Hematopoietic multipotent progenitor cell treated with erythropoietin and hydrocortisone succinate and interleukin-3 and kit ligand, for 6 days (in vitro differentiated cells): ENCODE measurements at regions not wholly inside any gene's neighbourhood (a gene's known extent, or its start where the extent isn't known, plus 50 kb on each side); places are given as distances from the start of the nearest gene placed in this dataset.
"Not testable (repeated sequence)": the region's sequence is repeated elsewhere in the genome, so short reads cannot be mapped to it uniquely, and the experiment has no call there.

Experiments used
- DNase-seq: peaks from one replicate; pipeline ENCODE4 v3.0.0-alpha.2; 2015

DNA sequence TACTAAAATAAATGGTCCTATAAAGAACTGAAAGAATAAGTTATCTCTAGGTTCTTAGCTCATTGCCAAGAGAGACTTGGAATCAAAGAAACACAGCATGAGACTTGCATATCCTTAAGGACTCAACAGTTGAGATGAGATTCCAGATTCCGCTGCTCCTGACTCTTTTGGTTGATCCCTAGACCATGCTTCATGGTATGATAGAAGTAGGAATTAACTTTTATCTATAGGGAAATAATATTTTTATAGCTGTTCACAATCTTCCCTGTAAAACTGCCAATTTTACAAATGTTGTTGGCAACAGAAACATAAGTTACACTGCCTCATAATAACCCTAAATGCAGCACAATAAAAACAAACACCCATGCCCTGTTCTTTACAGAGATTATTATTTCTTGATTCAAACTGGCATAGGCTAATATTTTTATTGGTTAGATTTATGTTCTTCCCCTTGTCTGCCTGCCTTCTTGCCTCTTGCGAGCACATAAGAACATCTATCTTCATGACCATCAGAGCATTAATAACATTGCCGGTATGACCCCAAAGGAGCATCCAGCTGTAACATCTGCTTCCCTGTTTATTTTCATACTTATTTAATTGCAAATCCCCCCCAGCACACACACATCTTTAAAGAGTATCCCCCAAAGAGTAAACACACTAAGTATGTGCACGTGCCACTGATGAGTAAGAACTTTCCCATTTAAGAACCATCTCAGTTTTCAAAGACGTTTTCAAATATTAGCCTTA is 735.7 kb upstream of the SLC8A1 start:
- DNase-seq: no peak

DNA sequence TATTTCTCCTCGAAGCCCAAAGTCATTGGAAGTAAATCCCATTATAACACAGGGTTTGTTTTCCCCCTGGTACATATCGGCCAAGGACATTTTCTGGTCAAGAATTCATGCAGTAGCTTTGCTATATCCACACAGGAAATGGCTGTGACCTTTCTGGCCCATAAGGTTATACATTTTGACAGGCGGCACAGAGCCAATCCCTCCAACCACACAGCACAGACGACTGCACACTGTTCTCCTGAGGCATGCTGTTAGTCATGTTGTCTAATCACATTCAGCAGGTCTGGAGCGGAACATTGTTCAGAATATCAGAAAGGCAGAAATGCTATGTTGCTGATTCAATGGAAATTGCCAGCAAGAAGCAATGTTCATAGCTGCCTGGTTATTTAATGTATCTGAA is 742.3 kb upstream of the SLC8A1 start:
- no peak for DNase-seq

DNA sequence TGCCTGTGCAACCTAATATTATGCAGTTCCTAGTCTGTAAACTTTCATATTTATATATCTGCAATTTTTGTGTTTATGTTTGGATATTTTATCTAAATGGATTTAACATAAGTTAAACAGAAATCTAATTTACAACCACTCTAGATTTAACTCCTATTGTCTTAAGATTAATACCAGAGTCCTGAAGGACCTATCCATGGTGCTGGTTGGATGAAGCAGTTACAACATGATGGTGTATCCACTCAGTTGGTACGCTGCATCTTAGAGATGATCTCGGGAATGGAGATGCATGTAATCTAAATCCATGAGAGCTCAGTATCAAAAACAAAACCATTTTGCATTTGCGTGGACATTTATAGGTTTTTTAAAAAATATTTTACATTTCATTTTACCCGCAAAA is 745.9 kb upstream of the SLC8A1 start:
- DNase-seq: no peak

DNA sequence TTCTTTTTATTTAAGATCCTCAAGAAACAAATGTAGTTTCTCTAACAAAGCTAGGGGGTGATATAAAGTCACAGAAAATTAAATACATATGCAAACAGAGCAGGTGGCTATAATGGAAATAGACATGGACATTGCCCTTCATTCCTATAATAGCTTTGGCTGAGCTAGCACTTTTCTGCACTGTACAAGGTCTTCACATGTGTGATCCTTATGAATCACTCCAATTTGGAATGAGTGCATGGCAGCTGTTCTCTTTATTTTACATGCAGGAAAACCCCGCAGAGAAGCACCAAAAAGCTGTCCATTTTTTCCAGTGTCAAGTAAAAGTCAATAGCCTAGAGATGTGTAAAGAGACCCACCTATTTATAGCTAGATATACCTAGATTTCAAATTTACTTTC is 747.4 kb upstream of the SLC8A1 start:
- DNase-seq: no peak

DNA sequence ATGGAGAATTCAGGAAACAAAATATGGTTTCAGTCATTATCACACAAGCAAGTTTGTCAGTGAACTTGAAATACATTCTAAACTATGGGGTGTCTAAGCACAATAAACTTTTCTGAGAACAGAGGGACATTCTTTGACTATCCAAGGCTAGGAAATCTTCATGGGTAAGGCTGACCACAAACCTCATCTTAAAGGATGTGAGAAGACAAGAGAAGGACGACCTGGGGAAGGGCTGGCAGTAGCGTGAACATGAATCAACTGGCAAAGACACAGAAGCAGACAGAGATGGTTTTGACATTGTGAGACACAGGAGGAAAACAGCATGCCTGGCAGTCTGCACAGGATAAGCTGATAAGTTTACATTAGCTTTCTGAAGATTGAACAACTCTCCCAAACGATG is 752.4 kb upstream of the SLC8A1 start:
- DNase-seq: no peak

DNA sequence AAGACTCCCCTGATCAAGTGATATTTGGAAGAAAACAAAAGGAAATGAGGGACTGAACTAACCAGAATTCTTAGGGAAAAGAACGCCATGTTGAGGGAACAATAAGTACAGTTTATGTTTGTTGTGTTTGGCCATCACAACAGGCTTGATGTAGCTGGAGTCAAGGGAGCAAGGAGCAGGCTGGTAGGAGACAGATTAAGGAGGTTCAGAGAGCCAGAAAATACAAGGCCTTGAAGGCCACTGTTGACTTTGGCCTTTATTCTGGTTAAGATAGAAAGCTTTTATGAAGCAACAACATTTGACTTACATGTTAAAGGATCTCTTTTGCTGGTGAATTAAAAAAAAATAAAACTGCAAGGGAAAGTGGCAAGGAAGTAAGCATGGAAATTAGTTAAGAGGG is 754.1 kb upstream of the SLC8A1 start:
- no peak for DNase-seq

DNA sequence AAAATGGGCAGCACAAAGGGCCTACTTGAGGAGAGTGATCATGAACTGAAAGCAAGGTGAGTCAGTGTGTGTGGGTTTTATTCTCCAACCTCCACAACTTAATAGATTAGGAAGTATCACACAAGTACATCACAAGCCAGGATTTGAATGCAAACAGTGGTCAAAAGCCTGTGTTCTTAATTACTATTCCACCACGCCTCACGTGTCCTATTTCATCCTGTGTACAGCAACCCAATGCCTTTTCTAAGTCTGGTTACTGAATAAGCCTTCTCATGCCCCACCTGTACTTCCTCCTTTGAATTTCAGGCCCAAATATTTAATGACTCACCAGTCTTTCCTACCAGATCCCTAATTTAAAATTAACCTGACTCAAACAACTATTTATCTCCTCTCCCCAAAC is 755.7 kb upstream of the SLC8A1 start:
- no peak for DNase-seq

DNA sequence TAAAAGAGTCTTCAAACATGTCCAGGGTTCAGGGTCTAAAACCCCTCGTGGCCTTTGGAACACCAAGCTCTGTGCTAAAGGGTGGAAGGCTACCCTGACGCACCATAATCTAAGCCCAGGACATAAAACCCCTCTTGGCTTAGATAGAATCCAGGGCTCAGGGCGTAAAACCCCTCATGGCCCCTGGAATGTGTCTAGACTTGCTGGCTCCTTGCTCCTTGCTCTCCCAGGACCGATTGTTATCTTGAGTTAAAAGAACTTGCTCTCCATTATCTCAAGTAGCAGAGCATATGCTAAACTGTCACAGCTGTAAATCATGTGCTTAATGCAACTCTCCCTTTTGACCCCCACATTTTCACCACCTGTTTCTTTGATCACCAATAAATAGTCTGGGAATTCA is 758.1 kb upstream of the SLC8A1 start:
- not testable (repeated sequence) for DNase-seq

DNA sequence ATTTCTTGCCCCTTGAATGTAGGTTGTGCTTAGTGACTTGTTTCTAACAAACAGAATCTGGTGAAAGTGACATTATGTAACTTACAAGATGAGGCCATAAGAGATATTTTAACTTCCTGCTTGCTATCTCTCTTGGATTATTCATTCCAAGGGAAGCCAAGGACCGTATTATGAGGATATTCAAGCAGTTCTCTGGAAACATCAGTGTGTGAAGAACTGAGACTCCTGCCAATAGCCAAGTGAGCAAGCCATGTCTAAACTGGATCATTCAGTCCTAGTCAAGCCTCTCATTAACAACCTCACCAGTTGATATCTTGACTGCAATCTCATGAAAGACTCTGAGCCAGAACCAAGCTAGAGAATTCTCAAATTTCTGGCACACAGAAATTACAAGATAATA is 765.1 kb upstream of the SLC8A1 start:
- no peak for DNase-seq

DNA sequence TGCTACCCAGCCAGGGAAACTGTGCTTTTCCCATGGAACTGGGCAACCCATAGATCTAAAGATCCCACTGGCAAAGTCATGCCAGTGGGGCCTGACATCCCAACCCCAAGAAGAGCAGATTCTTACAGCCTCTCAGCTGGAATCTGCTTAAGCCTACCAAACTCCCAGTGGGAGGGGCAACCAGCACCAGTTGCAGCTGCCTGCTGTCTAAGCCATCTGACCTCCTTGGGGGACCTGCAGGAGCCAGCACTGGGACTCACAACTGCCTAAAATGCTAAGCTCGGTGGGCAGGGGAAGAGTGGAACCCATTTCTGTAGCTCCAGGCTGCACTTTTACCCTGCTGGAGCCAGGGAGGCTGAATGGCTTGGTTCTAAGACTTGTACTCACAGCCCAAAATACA is 770.7 kb upstream of the SLC8A1 start:
- no peak for DNase-seq

DNA sequence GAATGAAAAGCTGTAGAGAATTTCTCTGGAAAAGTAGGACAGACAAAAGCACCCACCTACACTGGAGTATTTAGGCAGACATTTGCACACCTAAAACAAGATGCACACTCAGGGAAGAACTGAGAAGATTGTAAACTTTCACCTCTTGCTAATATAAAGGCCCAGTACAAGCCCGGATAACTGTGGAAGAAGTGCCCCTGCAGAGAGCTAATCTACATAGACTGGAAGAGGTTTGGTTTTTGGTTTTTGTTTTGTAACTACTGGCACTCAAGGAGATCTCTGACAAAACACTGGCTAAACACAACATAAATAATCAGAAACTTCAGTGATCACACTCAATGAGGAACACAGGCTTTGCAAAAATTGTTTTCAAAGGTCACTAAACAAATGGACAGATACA is 782.2 kb upstream of the SLC8A1 start:
- no peak for DNase-seq

DNA sequence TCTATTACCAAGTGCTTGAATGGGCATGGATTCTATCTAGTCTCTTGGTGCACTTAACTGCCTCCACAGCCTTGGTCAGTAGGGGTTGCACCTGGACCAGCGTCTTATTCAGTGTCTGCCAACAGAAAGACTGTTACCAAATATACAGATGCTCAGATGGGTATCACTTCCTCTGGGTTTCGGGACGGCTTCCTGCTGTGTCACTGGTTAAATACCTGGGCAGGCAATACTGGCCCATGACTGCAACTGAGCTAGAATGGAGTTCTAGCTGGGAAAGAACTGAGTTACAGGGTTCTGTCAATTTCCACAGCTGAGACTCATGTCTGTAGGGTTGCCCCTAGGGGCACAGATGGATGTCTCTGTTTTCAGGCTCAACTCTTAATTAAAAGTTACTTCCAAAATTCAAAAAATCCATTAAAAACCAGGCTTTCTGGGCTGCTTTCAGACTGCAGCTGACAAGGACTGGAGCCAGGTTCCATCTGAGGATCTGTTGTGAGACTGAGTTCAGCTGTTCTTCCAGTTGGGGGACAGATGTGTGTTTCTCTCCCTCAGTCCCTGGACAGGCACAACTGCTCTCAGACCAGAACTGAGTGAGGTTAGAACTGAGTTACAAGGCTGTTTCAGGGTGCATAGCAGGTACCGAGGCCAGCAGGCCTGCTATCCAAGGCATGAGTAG is 789.6 kb upstream of the SLC8A1 start:
- no peak for DNase-seq

DNA sequence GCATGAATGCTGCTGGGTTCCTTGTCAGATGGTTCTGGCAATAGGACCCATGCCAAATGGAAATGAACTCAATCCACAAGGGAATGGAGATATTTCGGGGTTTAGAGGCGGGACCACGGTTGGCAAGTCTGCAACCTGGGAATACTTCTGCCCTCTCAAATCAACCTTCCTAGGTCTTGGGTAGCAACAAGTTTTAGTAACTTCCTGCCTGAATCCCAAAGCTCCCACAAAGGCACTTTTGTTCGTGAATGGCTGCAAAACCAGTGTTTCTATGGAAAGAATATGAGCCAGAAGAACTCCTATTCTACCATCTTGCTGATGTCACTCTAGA is 790.1 kb upstream of the SLC8A1 start:
- DNase-seq: no peak

DNA sequence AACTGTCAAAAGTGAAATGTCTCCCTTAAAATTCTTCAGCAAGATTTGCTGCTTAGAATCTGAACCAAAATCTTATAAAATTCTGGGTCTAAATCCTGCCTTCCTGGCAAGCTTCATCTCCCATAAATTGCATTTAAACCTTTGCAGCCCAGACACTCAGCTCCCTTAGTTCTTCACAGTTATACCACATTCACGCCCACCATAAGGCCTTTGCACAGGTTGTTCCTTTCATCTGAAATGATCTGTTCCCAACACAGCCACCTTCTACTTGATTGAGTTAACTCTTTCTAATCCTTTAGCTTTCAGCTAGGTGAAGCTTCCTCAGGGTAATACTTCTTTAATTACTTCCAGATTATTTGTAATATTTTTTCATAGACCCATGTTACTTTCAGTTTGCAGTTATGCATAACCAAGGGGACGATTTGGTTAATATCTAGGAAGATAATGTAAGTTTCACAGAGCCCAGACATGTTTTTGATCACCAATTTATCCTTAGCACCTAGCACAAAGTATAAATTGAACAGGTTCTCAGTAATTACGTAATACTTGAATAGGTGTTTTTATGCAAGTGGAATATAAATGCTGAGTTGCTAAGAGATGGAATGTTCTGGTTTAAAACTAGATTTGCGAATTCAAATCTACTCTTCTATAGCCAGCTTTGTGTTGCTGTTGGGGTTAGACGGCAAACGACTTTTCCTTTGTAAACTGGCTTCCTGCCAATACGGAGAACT is 779.7 kb upstream of the PKDCC start:
- no peak for DNase-seq

DNA sequence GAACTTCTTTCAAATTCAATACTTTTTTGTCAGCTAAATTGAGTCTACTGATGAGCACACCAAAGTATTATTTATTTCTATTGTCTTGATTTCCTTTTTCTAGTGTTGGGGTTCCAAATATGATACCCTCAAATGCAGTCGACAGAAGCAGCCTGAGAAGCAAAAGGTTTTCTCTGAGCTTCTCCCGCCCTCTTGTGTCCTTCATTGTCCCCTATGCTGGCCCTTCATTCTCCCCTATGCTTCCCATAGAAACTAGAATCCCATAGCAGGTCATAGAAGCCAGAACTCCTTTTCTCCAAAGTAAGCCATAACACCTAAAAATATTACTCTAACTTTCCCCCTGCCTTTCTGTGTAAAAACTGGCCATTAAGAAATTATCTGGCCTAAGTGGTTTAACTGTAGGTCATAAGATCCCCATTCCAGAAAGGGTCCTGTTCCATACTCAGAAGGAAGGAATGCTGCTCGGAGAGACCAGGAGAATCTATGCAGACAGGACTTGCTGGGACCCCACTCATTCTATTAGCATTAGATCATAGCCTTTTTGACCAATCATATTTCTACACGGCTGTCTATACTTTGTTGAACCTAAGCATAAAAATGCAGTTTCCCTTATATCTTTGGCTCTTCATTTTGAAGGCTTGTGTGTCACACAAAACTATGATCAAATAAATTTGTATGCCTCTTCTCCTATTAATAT is 764.6 kb upstream of the PKDCC start:
- no peak for DNase-seq

DNA sequence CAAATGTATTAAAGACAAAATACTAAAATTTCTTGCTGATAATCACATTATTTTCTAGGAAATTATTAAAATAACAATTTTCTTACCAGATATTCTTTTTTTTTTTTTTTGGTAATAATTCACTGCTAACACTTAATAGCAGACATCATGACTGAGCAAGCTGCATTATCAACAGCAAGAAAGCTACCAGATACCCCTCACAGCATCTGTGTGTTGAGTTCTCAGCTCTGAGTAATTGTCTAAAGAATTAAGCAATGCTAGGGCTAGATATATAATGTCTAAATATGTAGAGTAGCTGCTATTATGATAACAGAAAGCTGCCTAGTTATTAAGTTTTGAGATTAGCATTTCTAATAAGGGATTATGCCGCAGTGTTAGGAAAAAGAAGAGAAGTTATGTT is 754.3 kb upstream of the PKDCC start:
- no peak for DNase-seq

DNA sequence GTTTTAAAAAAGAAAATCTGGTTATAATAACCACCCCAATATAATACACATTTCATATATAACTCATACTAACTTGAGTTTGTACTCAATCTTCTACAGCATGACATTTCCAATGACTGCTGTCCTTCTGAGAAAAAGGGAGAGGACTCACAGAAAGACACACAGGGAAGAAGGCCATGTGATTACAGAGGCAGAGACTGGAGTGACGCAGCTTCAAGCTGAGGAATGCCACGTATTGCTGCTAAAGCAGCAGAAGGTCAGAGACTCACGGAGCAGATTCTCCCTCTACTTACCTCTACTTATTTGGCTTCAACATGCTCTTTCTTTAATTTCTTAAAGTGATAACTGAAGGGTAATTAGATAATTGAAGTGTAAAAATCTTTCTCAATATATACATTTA is 753.5 kb upstream of the PKDCC start:
- DNase-seq: no peak

DNA sequence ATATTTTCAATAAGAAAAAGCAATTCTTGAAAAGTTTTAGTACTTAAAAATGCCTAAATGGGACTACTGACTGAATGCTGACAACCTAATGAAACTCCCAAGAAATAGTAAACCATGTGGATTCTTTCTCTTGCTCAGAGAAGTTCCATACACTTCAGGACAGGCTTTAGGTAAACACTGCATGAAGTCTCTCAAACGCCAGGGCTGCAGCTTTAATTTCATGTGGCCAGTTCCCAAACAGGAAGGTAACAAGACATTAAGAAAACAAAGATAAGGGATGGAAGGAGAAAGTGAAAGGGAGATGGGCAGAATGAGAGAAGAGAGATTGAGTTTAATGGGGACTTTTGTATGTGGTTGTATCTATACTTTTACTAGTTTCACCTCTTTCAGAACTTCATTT is 734.7 kb upstream of the PKDCC start:
- DNase-seq: no peak

DNA sequence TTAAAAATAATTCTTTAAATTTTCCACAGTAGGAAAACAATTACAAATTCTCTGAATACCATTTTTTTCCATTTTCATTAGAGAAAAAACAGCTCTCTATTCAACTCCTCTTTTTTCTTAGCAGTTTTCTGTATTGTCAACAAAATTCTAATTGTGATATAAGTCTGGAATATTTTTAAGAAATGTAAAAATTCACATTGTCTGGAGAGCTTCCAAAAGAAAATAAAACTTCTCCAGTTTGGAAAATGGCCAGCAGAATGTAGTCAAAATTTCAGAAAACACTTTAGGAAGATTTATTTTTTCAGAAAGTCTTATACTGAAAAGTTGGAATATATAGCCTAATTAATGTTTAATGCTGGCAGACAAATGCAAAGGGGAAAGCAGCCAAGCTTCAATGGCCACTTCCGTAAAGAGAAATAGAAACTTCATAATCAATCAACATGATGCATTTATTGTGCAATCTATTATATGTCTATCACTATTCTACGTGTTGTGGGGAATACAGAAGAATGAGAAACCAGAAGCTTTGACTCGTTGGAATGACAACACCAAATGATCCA is 733.2 kb upstream of the PKDCC start:
- DNase-seq: no peak

DNA sequence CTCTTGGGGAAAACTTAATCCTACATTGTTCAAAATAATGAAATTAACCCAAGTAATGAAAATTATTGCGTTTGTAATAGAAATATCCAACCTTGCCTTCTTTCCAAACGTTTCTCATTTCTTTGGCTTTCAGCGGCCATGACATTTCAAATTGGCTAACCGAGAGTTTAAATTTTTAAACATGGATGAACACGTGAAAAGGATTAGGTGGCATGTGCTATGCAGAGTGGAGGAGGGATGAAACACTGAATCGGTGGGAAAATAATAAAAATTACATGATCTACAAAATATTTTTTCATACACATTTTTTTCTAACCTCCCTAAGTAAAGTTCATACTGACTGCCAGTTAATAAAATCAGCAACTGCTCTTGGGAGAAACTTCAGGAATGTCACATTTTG is 728.4 kb upstream of the PKDCC start:
- no peak for DNase-seq

DNA sequence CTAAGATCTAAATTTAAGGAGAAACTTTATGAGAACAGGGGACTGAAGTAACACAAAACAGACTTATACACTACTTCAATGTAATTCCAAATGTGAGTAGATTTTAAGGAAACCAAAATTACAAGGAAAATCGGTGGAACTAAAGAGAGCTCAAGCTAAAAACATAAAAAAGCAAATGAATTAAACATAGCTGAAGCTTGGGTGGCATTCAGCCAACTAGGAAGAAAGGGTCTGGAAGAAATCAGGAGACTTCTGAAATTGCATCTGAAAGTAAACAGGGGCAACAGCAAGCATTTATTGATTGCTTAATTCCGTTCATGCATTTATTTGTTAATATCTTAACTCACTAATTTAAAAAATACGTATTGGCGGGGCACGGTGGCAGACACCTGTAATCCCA is 727.3 kb upstream of the PKDCC start:
- DNase-seq: no peak

DNA sequence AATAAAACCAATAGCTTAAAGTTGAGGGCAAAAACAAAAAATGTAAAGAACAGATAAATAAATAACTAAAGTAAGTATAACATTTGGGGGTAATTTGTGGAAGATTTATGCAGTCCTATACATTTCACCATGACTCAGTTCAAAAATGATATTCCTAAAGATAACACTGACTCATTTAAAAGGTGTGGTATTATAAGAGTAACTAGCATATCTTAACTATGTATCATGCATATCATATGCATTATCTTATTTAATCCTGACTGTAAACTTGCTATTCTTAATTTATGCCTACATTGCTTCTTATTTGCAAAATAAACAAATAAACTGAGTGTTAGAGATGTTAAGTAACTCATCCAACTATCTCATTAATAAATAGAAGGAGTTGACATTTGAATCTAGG is 726.5 kb upstream of the PKDCC start:
- no peak for DNase-seq

DNA sequence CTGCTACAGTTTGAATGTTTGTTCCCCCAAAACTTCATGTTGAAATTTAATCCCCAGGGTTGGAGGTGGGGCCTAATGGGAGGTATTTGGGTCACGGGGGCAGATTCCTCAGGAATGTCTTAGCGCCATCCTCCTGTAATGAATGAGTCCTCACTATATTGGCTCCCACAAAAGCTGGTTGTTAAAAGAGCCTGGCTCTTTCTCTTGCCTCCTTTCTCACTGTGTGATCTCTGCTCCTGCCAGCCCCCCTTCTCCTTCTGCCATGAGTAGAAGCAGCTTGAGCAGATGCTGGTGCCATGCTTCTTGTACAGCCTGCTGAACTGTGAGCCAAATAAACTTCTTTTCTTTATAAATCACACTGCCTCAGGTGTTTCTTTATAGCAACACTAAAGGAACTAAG is 721.0 kb upstream of the PKDCC start:
- DNase-seq: no peak

DNA sequence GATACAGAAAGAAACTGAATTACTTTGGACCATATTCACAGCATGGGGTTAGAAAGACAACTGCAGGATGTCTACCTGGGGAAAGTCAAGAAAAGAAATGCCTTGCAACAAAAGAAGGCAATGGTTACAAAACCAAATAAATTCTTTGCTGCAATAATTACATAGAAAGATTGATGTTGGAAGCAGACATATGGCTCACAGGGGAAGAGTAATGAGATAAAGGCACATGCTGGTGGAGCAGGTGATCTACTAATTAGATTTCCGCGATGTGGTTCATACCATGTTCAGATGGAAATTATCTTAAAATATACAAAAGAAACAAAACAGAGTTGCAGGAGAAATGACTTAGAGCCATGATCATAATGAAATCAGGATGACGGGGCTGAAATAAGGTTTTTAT is 718.8 kb upstream of the PKDCC start:
- DNase-seq: no peak
